OCI-LY1 (cell line): ENCODE measurements at regions not wholly inside any gene's neighbourhood (a gene's known extent, or its start where the extent isn't known, plus 50 kb on each side); places are given as distances from the start of the nearest gene placed in this dataset.

ENCODE experiments used
- H2AFZ ChIP-seq: fragments of 200-600 bp; sonication (generic), shearing (Covaris generic); 2 replicates; pipeline ENCODE4 v1.6.0; 2014; ENCODE audit warnings: antibody characterized with exemption, mild to moderate bottlenecking, low read length
- H3F3A ChIP-seq: fragments of 200-600 bp; sonication (generic), shearing (Covaris generic); 2 replicates; pipeline ENCODE4 v1.6.0; 2014; ENCODE audit warnings: mild to moderate bottlenecking, antibody characterized with exemption, low read length, moderate library complexity; ENCODE audit not compliant: insufficient read depth
- H3K27ac ChIP-seq: fragments of 200-600 bp; sonication (generic); 2 replicates; pipeline ENCODE4 v1.5.1; 2014; ENCODE audit warnings: low read length, mixed run types, mild to moderate bottlenecking, low read depth; ENCODE audit not compliant: poor library complexity, severe bottlenecking
- H3K27me3 ChIP-seq: fragments of 200-600 bp; sonication (generic); 2 replicates; pipeline ENCODE4 v1.6.0; 2014; ENCODE audit warnings: antibody characterized with exemption, mild to moderate bottlenecking, low read length, moderate library complexity; ENCODE audit not compliant: insufficient read depth
- H3K36me3 ChIP-seq: fragments of 200-600 bp; sonication (generic); 2 replicates; pipeline ENCODE4 v1.6.1; 2014; ENCODE audit warnings: mild to moderate bottlenecking, antibody characterized with exemption, low read length, moderate library complexity, mixed read lengths; ENCODE audit not compliant: insufficient read depth
- H3K4me1 ChIP-seq: fragments of 200-600 bp; sonication (generic); 2 replicates; pipeline ENCODE4 v1.5.1; 2014; ENCODE audit warnings: mild to moderate bottlenecking, low read length, moderate library complexity; ENCODE audit not compliant: insufficient read depth, severe bottlenecking
- H3K4me2 ChIP-seq: fragments of 200-600 bp; sonication (generic), shearing (Covaris generic); 2 replicates; pipeline ENCODE4 v1.6.1; 2014; ENCODE audit warnings: low read length
- H3K4me3 ChIP-seq: fragments of 200-600 bp; sonication (generic); 2 replicates; pipeline ENCODE4 v1.5.1; 2014; ENCODE audit warnings: low read length, low read depth, mild to moderate bottlenecking, mixed read lengths; ENCODE audit not compliant: poor library complexity, severe bottlenecking
- H3K79me2 ChIP-seq: fragments of 200-600 bp; shearing (Covaris generic); 2 replicates; pipeline ENCODE4 v1.6.1; 2016; ENCODE audit warnings: mixed run types, low read length, mixed read lengths; ENCODE audit not compliant: insufficient read depth
- H3K9ac ChIP-seq: fragments of 200-600 bp; sonication (generic), shearing (Covaris generic); 2 replicates; pipeline ENCODE4 v1.6.1; 2014; ENCODE audit warnings: mild to moderate bottlenecking, low read length, mixed read lengths
- H3K9me2 ChIP-seq: fragments of 200-600 bp; sonication (generic), shearing (Covaris generic); 2 replicates; pipeline ENCODE4 v1.6.1; 2014; ENCODE audit warnings: low read depth, mild to moderate bottlenecking, low read length, mixed read lengths
- H3K9me3 ChIP-seq: fragments of 200-600 bp; shearing (Covaris generic); 2 replicates; pipeline ENCODE4 v1.6.1; 2014; ENCODE audit warnings: low read length, mixed read lengths
- H4K20me1 ChIP-seq: fragments of 200-600 bp; sonication (generic), shearing (Covaris generic); 2 replicates; pipeline ENCODE4 v1.6.0; 2016; ENCODE audit warnings: mild to moderate bottlenecking, low read length; ENCODE audit not compliant: insufficient read depth
- CTCF ChIP-seq: fragments of 200-600 bp; sonication (generic), shearing (Covaris generic); IDR thresholded peaks from 2 replicates; pipeline ENCODE4 v1.5.1; 2017; ENCODE audit warnings: mild to moderate bottlenecking, antibody characterized with exemption, low read length, moderate library complexity, mixed read lengths
- EZH2 ChIP-seq: fragments of 200-600 bp; sonication (generic), shearing (Covaris generic); IDR thresholded peaks from 2 replicates; pipeline ENCODE4 v1.8.0; 2017; ENCODE audit warnings: borderline replicate concordance, mixed run types, mild to moderate bottlenecking, antibody characterized with exemption, low read length, moderate library complexity, mixed read lengths

DNA sequence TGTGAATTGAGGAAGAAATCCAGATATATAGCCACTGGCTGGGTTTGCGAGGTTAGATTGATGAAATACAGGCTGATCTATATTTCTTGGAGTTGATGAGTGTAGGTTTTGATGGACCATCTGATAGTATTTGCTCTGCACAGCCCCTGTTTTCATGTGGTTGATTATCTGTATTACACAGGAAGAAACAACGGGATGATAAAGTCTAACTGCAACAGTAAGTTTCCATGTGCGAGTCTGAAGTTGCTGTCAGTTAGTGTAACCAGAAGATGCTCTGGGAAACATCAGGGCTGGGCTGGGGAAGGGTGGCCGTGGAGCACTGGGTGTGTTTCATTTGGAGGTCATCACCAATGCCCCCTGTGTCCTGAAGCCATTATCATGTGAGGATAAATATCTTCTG lies 148.4 kb upstream of the SFRP2 start:
- no peaks in the 10 kb centered on the region for H3K9me3 ChIP-seq
- H3K79me2 ChIP-seq = no peaks in the 10 kb centered on the region
- no peaks in the 10 kb centered on the region for H3F3A ChIP-seq
- no peak overlapping the region for H3K4me3 ChIP-seq
- H3K4me2 ChIP-seq = no peak overlapping the region
- no peaks in the 10 kb centered on the region for H3K4me1 ChIP-seq
- no peaks in the 10 kb centered on the region for H3K27me3 ChIP-seq
- H3K27ac ChIP-seq = no peak overlapping the region
- no peaks in the 10 kb centered on the region for H4K20me1 ChIP-seq
- no peak overlapping the region for H2AFZ ChIP-seq
- TF ChIP-seq EZH2 (no peak), CTCF (no peak)
- H3K9me2 ChIP-seq = no peaks in the 10 kb centered on the region
- H3K36me3 ChIP-seq = no peaks in the 10 kb centered on the region
- no peak overlapping the region for H3K9ac ChIP-seq

GRCh38 chr4:153936121-153936520 lies 147.2 kb upstream of the SFRP2 start:
- H3K9me3 ChIP-seq = no peaks in the 10 kb centered on the region
- H3K4me1 ChIP-seq = no peaks in the 10 kb centered on the region
- H3K27ac ChIP-seq = no peak overlapping the region
- no peaks in the 10 kb centered on the region for H3K36me3 ChIP-seq
- H3K4me3 ChIP-seq = no peak overlapping the region
- TF ChIP-seq EZH2 (no peak), CTCF (no peak)
- no peaks in the 10 kb centered on the region for H3K79me2 ChIP-seq
- no peak overlapping the region for H3K4me2 ChIP-seq
- 0 out of 2 replicates have a peak, but pooled peaks cover 3% of the 10 kb centered on the region for H3K27me3 ChIP-seq
- H4K20me1 ChIP-seq = no peaks in the 10 kb centered on the region
- H3K9ac ChIP-seq = no peak overlapping the region
- H3F3A ChIP-seq = no peaks in the 10 kb centered on the region
- no peak overlapping the region for H2AFZ ChIP-seq
- H3K9me2 ChIP-seq = no peaks in the 10 kb centered on the region

DNA sequence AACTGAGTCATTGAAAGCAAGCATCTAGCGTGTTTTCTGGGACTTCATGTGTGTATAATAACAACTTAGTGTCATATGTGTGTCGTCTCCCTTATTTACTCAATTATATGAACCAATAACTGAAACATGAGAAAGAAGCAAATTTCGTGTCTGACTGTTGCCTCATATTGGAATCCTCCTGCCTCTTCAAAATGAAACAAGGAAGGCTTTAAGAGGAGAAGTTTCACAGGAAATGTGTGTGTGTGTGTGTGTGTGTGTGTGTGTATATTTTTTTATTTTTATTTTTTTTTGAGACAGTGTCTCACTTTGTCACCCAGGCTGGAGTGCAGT lies 145.8 kb upstream of the SFRP2 start:
- TF ChIP-seq CTCF (no peak), EZH2 (no peak)
- Histone ChIP-seq H3K9ac (no peak overlapping the region), H3K4me3 (no peak overlapping the region), H3K36me3 (no peaks in the 10 kb centered on the region), H3K79me2 (no peaks in the 10 kb centered on the region), H3K27ac (no peak overlapping the region), H4K20me1 (no peaks in the 10 kb centered on the region), H3K9me3 (no peaks in the 10 kb centered on the region), H3K4me1 (no peaks in the 10 kb centered on the region), H3K27me3 (0 out of 2 replicates have a peak, but pooled peaks cover 3% of the 10 kb centered on the region), H2AFZ (no peak overlapping the region), H3F3A (no peaks in the 10 kb centered on the region), H3K4me2 (no peak overlapping the region), H3K9me2 (no peaks in the 10 kb centered on the region)
